ENCODE measurements at regions not wholly inside any gene's neighbourhood (a gene's known extent, or its start where the extent isn't known, plus 50 kb on each side); places are given as distances from the start of the nearest gene placed in this dataset.

- TF ChIP-seq CTCF (conservative IDR thresholded peaks at IDR 0.05; ENCODE audit: low read depth in 2 of 2) = no peak
These were observed 181.6 kb upstream of the HDAC9 start (continued) for GRCh38 chr7:18313965-18314364.

- H3K27ac Mint-ChIP-seq = no peak overlapping the region
- H3K27me3 Mint-ChIP-seq (ENCODE audit: insufficient read depth, low read depth, poor library complexity) = no peaks in the 10 kb centered on the region
- peaks cover 24% of the 10 kb centered on the region for H3K4me1 Mint-ChIP-seq
These were observed 180.3 kb upstream of the HDAC9 start for GRCh38 chr7:18315241-18315640.

GRCh38 chr7:18317941-18318340, 177.6 kb upstream of the HDAC9 start:
- Histone ChIP-seq H3F3A (replicated peaks; ENCODE audit: low read depth) (no peaks in the 10 kb centered on the region), H4K20me1 (replicated peaks; ENCODE audit: insufficient read depth) (no peaks in the 10 kb centered on the region), H3K27me3 (ENCODE audit: insufficient read depth) (no peaks in the 10 kb centered on the region), H3K27ac (ENCODE audit: low read depth) (no peak overlapping the region), H3K4me2 (0 out of 2 replicates have a peak overlapping the region, but pooled peaks have one; percentile 7), H3K79me2 (replicated peaks; ENCODE audit: insufficient read depth) (no peaks in the 10 kb centered on the region), H3K4me1 (ENCODE audit: insufficient read depth) (peaks cover 16% of the 10 kb centered on the region), H3K36me3 (ENCODE audit: insufficient read depth) (no peaks in the 10 kb centered on the region), H2AFZ (no peak overlapping the region), H3K9me2 (ENCODE audit: insufficient read depth) (no peaks in the 10 kb centered on the region), H3K4me3 (no peak overlapping the region)
- Mint-ChIP-seq H3K27ac (no peak overlapping the region), H3K9me3 (no peaks in the 10 kb centered on the region), H3K4me1 (peaks cover 25% of the 10 kb centered on the region), H3K27me3 (ENCODE audit: insufficient read depth, low read depth, poor library complexity) (no peaks in the 10 kb centered on the region), H3K36me3 (ENCODE audit: low read depth) (no peaks in the 10 kb centered on the region), H3K4me3 (no peak overlapping the region)
- DNase-seq (ENCODE audit: low spot score) (no peak), ATAC-seq (peak; percentile 58)
- no peak for TF ChIP-seq REST (IDR thresholded peaks at IDR 0.05; ENCODE audit: unreplicated experiment)
- TF ChIP-seq ETS1 (IDR thresholded peaks at IDR 0.05) = no peak
- no peak for TF ChIP-seq CREB1 (CRISPR knock-in tag; IDR thresholded peaks at IDR 0.05; ENCODE audit: low read depth)
- no peak for TF ChIP-seq CTCF (conservative IDR thresholded peaks at IDR 0.05; ENCODE audit: low read depth in 2 of 2)
- TF ChIP-seq ZNF331 (CRISPR knock-in tag; IDR thresholded peaks at IDR 0.05; ENCODE audit: low read depth) = no peak
- TF ChIP-seq ZNF114 (CRISPR knock-in tag; IDR thresholded peaks at IDR 0.05) = no peak
- TF ChIP-seq STAT1 (IDR thresholded peaks at IDR 0.05; ENCODE audit: unreplicated experiment) = no peak

More at GRCh38 chr7:18315241-18315640, 180.3 kb upstream of the HDAC9 start:
- Histone ChIP-seq H3K27me3 (ENCODE audit: insufficient read depth) (no peaks in the 10 kb centered on the region), H3K36me3 (ENCODE audit: insufficient read depth) (no peaks in the 10 kb centered on the region), H3K4me1 (ENCODE audit: insufficient read depth) (peaks cover 16% of the 10 kb centered on the region), H3K4me2 (no peak overlapping the region), H3F3A (replicated peaks; ENCODE audit: low read depth) (no peaks in the 10 kb centered on the region), H3K79me2 (replicated peaks; ENCODE audit: insufficient read depth) (no peaks in the 10 kb centered on the region), H3K27ac (ENCODE audit: low read depth) (no peak overlapping the region), H4K20me1 (replicated peaks; ENCODE audit: insufficient read depth) (no peaks in the 10 kb centered on the region), H2AFZ (no peak overlapping the region), H3K4me3 (no peak overlapping the region), H3K9me2 (ENCODE audit: insufficient read depth) (no peaks in the 10 kb centered on the region)
- Mint-ChIP-seq H3K9me3 (no peaks in the 10 kb centered on the region), H3K4me3 (no peak overlapping the region), H3K36me3 (ENCODE audit: low read depth) (no peaks in the 10 kb centered on the region)
- DNase-seq (ENCODE audit: low spot score) (no peak), ATAC-seq (no peak)
- TF ChIP-seq EZH2phosphoT487 (IDR thresholded peaks at IDR 0.05; ENCODE audit: unreplicated experiment) (no peak), CTCF (conservative IDR thresholded peaks at IDR 0.05; ENCODE audit: low read depth in 2 of 2) (no peak), NANOG (IDR thresholded peaks at IDR 0.05; ENCODE audit: borderline replicate concordance) (no peak), ZNF114 (CRISPR knock-in tag; IDR thresholded peaks at IDR 0.05) (no peak)

All from GM23338 (cell line).